Large intestine (tissue), 3 donors: ENCODE measurements at regions not wholly inside any gene's neighbourhood (a gene's known extent, or its start where the extent isn't known, plus 50 kb on each side); places are given as distances from the start of the nearest gene placed in this dataset.
A peak's percentile ranks its signal among the peaks of the same experiment; 100 is the strongest.

ENCODE experiments used
- DNase-seq, 2 donors: peaks; one replicate each; pipeline versions ENCODE4 v3.0.0 to v3.0.0-alpha.2; 2013
- H3K27ac ChIP-seq: one replicate; pipeline ENCODE4 v1.5.1; 2013; ENCODE audit warnings: low read length
- H3K27me3 ChIP-seq: 2 replicates; pipeline ENCODE4 v1.6.1; 2013; ENCODE audit warnings: low read length; ENCODE audit not compliant: control insufficient read depth, insufficient read depth
- H3K36me3 ChIP-seq: 2 replicates; pipeline ENCODE4 v1.6.1; 2013; ENCODE audit warnings: low read length; ENCODE audit not compliant: control insufficient read depth, insufficient read depth
- H3K4me1 ChIP-seq: one replicate; pipeline ENCODE4 v1.6.1; 2013; ENCODE audit warnings: low read length; ENCODE audit not compliant: control insufficient read depth, insufficient read depth
- H3K4me3 ChIP-seq: one replicate; pipeline ENCODE4 v1.5.1; 2013; ENCODE audit warnings: low read length
- H3K9me3 ChIP-seq: one replicate; pipeline ENCODE4 v1.6.1; 2013; ENCODE audit warnings: mild to moderate bottlenecking, low read depth, low read length, moderate library complexity; ENCODE audit not compliant: control insufficient read depth
- WGBS: methylation state at CpG from one replicate; pipeline ENCODE4 v1.1.5; 2013; ENCODE audit warnings: low lambda C conversion rate; ENCODE audit not compliant: insufficient coverage; 5-methylcytosine and 5-hydroxymethylcytosine counted together

DNA sequence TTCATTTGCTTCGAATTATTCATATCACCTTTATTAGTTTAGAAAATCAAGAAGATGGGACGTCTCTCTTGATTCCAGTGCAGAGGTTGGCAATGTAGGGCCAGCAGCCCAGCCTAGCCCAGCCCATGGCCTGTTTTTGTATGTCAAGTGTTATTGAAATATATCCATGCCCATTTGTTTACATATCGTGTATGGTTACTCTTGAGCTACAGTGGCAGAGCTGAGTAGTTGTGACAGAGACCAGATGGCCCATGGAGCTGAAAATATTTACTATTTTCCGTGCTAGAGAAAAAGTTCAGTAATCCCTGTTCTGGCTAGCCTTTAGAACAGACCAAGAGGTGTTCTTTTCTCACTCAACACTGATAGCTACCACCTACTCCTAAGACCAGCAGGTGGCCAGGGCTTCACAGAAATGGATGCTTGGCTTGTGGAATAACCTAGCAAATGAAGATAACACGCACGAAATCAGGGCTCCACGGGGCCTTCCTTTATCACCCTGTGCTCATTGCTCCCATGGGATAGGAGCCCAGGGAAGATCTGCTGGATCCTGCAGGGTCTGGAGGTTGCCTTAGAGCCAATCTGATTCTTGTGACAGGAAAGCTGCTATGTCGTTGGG, 123.2 kb upstream of the ANKFN1 start:
- H3K36me3 ChIP-seq, result no peaks in the 10 kb centered on the region
- no peaks in the 10 kb centered on the region for H3K9me3 ChIP-seq
- no peaks in the 10 kb centered on the region for H3K27me3 ChIP-seq
- no peak overlapping the region for H3K4me3 ChIP-seq
- H3K4me1 ChIP-seq, result no peaks in the 10 kb centered on the region
- WGBS, result 80% methylated on average over 1 of the region's 8 CpGs
- no peak overlapping the region for H3K27ac ChIP-seq
- no peak for DNase-seq

GRCh38 chr17:56031636-56032035, 121.6 kb upstream of the ANKFN1 start:
- H3K36me3 ChIP-seq, result no peaks in the 10 kb centered on the region
- WGBS, result no CpG with 5 or more reads among the region's 2 CpGs
- H3K9me3 ChIP-seq, result no peaks in the 10 kb centered on the region
- H3K4me3 ChIP-seq, result no peak overlapping the region
- H3K4me1 ChIP-seq, result no peaks in the 10 kb centered on the region
- H3K27ac ChIP-seq, result no peak overlapping the region
- DNase-seq, result no peak
- no peaks in the 10 kb centered on the region for H3K27me3 ChIP-seq

- Histone ChIP-seq H3K27ac (no peak overlapping the region), H3K27me3 (no peaks in the 10 kb centered on the region), H3K4me1 (no peaks in the 10 kb centered on the region), H3K4me3 (no peak overlapping the region), H3K36me3 (no peaks in the 10 kb centered on the region), H3K9me3 (no peaks in the 10 kb centered on the region)
- DNase-seq, result peak; percentile 10 to 20
- no CpG with 5 or more reads among the region's 6 CpGs for WGBS
Observed at GRCh38 chr17:56034197-56034635, 119.1 kb upstream of the ANKFN1 start.

DNA sequence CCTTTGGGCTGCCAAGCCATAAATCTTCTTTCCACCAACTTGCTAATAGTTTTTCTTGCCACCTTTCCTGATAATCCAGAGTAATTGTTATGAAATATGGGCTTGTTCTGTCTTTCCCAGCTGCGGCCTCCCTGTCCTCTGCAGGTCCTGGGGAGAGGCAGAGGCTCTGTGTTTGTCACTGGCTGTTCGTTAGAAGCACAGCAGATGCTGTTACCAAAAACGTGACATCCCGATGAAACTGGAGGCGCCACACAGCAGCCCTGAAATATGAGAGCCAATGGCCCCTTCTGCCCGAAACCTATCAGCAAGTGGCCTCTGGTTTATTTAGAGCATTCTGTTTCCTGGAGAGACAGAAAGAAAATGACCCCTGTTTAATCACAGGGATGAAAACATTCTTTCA, 115.1 kb upstream of the ANKFN1 start:
- no peak overlapping the region for H3K27ac ChIP-seq
- no peaks in the 10 kb centered on the region for H3K9me3 ChIP-seq
- H3K4me1 ChIP-seq, result no peaks in the 10 kb centered on the region
- no peaks in the 10 kb centered on the region for H3K36me3 ChIP-seq
- no peak for DNase-seq
- no peaks in the 10 kb centered on the region for H3K27me3 ChIP-seq
- no CpG with 5 or more reads among the region's 6 CpGs for WGBS
- H3K4me3 ChIP-seq, result no peak overlapping the region

- Histone ChIP-seq H3K27ac (no peak overlapping the region), H3K4me1 (no peaks in the 10 kb centered on the region), H3K9me3 (no peaks in the 10 kb centered on the region), H3K27me3 (peaks cover 10% of the 10 kb centered on the region), H3K36me3 (no peaks in the 10 kb centered on the region), H3K4me3 (no peak overlapping the region)
- no peak for DNase-seq
- no CpG with 5 or more reads among the region's 9 CpGs for WGBS
Observed at GRCh38 chr17:56045872-56046271, 107.4 kb upstream of the ANKFN1 start.

DNA sequence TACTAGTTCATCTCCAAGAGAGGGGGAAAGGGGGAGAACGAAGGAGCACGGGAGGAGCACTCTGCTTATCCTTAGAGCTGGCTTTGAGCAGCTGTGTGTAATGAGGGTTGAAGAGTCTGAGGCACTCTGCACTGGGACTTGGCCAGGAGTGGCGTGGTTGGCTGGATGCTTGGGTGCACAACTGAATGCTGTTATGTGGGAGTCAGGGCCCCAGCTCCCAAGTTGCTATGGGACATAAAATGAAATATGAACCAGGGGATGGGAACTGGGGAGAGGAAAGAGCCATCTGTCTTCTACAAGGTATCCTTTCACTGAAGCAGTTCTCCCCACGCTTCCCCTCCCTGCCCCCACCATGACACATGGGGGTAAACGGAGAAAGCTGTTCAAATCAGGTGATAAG, 105.9 kb upstream of the ANKFN1 start:
- DNase-seq, result no peak
- WGBS, result no CpG with 5 or more reads among the region's 5 CpGs
- H3K4me3 ChIP-seq, result no peak overlapping the region
- H3K4me1 ChIP-seq, result no peaks in the 10 kb centered on the region
- no peak overlapping the region for H3K27ac ChIP-seq
- H3K36me3 ChIP-seq, result no peaks in the 10 kb centered on the region
- H3K9me3 ChIP-seq, result no peaks in the 10 kb centered on the region
- peaks cover 10% of the 10 kb centered on the region for H3K27me3 ChIP-seq

- 90% methylated on average over 2 of the region's 3 CpGs for WGBS
- Histone ChIP-seq H3K4me1 (no peaks in the 10 kb centered on the region), H3K4me3 (no peak overlapping the region), H3K9me3 (no peaks in the 10 kb centered on the region), H3K27ac (no peak overlapping the region), H3K27me3 (no peaks in the 10 kb centered on the region), H3K36me3 (no peaks in the 10 kb centered on the region)
- DNase-seq, result no peak
Observed at GRCh38 chr17:56057869-56058268, 95.4 kb upstream of the ANKFN1 start.

GRCh38 chr17:56064506-56064905, 88.8 kb upstream of the ANKFN1 start:
- no CpG with 5 or more reads among the region's 7 CpGs for WGBS

DNA sequence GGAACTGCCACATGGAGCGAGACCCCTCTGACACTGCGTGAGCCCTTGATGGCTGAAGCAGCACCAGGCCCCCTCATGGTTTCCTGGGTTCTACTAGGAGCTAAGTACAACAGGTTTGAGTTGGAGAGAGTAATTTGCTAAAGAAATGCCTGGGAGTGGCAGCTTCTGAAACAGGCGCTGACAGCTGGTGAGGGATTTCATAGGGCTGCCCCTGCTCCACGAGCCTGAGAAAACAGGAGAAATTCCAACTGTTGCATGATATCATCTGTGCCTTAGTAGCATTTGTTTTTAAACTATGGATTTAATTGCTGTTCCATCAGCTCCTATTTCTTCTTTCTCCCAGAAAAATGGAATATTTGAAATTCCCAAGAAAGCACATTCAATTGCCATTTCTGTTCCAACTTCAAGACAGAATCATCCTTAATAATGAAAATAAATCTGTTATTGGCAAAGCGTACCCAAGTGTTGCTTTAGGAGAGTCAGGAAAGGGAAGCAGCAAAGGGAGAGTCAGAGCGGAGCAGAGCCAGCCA, 78.8 kb upstream of the ANKFN1 start:
- WGBS, result 29% methylated on average over 1 of the region's 6 CpGs
- Histone ChIP-seq H3K4me1 (no peaks in the 10 kb centered on the region), H3K36me3 (no peaks in the 10 kb centered on the region), H3K4me3 (no peak overlapping the region), H3K27ac (no peak overlapping the region), H3K9me3 (no peaks in the 10 kb centered on the region), H3K27me3 (no peaks in the 10 kb centered on the region)
- no peak for DNase-seq

More at GRCh38 chr17:56064506-56064905, 88.8 kb upstream of the ANKFN1 start:
- Histone ChIP-seq H3K36me3 (no peaks in the 10 kb centered on the region), H3K27me3 (no peaks in the 10 kb centered on the region), H3K4me3 (no peak overlapping the region), H3K27ac (no peak overlapping the region), H3K4me1 (no peaks in the 10 kb centered on the region), H3K9me3 (no peaks in the 10 kb centered on the region)
- no peak for DNase-seq

GRCh38 chr17:56076980-56077379, 76.3 kb upstream of the ANKFN1 start:
- H3K27me3 ChIP-seq, result no peaks in the 10 kb centered on the region
- H3K9me3 ChIP-seq, result no peaks in the 10 kb centered on the region
- no peaks in the 10 kb centered on the region for H3K4me1 ChIP-seq
- no peak overlapping the region for H3K4me3 ChIP-seq
- no peak for DNase-seq
- H3K36me3 ChIP-seq, result no peaks in the 10 kb centered on the region
- H3K27ac ChIP-seq, result no peak overlapping the region

- H3K4me3 ChIP-seq, result no peak overlapping the region
- no peak for DNase-seq
- H3K27ac ChIP-seq, result no peak overlapping the region
- WGBS, result no CpG with 5 or more reads among the region's 2 CpGs
- no peaks in the 10 kb centered on the region for H3K4me1 ChIP-seq
- no peaks in the 10 kb centered on the region for H3K36me3 ChIP-seq
- H3K27me3 ChIP-seq, result no peaks in the 10 kb centered on the region
- H3K9me3 ChIP-seq, result no peaks in the 10 kb centered on the region
Observed at GRCh38 chr17:56083475-56083874, 69.8 kb upstream of the ANKFN1 start.
